Ishikawa (cell line): ENCODE measurements at regions not wholly inside any gene's neighbourhood (a gene's known extent, or its start where the extent isn't known, plus 50 kb on each side); places are given as distances from the start of the nearest gene placed in this dataset.

Experiments
- CEBPB ChIP-seq: IDR thresholded peaks from 2 replicates; pipeline ENCODE4 v1.6.1; 2012
- CREB1 ChIP-seq: IDR thresholded peaks from 2 replicates; pipeline ENCODE4 v1.6.1; 2012; ENCODE audit warnings: low read depth
- EGR1 ChIP-seq: IDR thresholded peaks from 2 replicates; pipeline ENCODE4 v1.6.1; 2012
- EP300 ChIP-seq: IDR thresholded peaks from 2 replicates; pipeline ENCODE4 v1.6.1; 2012; ENCODE audit warnings: borderline replicate concordance
- FOXM1 ChIP-seq: IDR thresholded peaks from 2 replicates; pipeline ENCODE4 v1.6.1; 2012; ENCODE audit warnings: low read depth, borderline replicate concordance
- NFIC ChIP-seq: IDR thresholded peaks from 2 replicates; pipeline ENCODE4 v1.6.1; 2012
- RAD21 ChIP-seq: IDR thresholded peaks from 2 replicates; pipeline ENCODE4 v1.6.1; 2012; ENCODE audit warnings: low read depth
- TAF1 ChIP-seq: IDR thresholded peaks from 2 replicates; pipeline ENCODE4 v1.6.1; 2012; ENCODE audit warnings: low read depth, mild to moderate bottlenecking
- TCF12 ChIP-seq: IDR thresholded peaks from 2 replicates; pipeline ENCODE4 v1.6.1; 2012; ENCODE audit warnings: low read depth
- TEAD4 ChIP-seq: IDR thresholded peaks from 2 replicates; pipeline ENCODE4 v1.6.1; 2012
- YY1 ChIP-seq: IDR thresholded peaks from 2 replicates; pipeline ENCODE4 v1.6.1; 2012; ENCODE audit warnings: low read depth
- ZBTB7A ChIP-seq: IDR thresholded peaks from 2 replicates; pipeline ENCODE4 v1.6.1; 2012; ENCODE audit warnings: low read depth
- TF ChIP-seq, protein P1 (sequence below): IDR thresholded peaks from 2 replicates; pipeline ENCODE4 v1.6.1; 2012
- TF ChIP-seq, protein P2 (sequence below): IDR thresholded peaks from 2 replicates; pipeline ENCODE4 v1.6.1; 2012; ENCODE audit warnings: low read depth, mild to moderate bottlenecking
- TF ChIP-seq, protein P3 (sequence below): IDR thresholded peaks from 2 replicates; pipeline ENCODE4 v1.6.1; 2012

DNA sequence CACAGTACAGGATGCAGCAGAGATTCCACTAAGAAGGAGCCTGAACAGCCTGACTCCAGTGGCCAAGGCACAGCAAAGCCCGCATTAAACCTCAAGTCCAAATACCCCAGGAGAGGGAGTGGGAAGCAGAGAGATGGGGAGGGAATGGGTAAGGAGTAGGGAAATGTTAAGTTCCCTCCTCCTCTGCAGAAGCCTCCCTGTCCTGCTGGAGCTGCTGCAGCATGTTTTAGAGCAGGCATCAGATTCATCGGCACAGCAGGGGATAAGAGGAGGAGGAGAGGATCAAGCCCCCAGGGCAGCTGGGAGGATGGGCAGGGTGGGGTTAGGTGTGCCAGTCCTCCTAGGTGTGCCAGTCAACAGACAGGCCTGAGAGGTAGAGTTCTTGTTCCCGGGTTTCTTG is 709.7 kb downstream of the PTPRU start:
- TF ChIP-seq, protein P1, sequence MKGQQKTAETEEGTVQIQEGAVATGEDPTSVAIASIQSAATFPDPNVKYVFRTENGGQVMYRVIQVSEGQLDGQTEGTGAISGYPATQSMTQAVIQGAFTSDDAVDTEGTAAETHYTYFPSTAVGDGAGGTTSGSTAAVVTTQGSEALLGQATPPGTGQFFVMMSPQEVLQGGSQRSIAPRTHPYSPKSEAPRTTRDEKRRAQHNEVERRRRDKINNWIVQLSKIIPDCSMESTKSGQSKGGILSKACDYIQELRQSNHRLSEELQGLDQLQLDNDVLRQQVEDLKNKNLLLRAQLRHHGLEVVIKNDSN = no peak
- TF ChIP-seq EGR1 = no peak
- no peak for TF ChIP-seq CREB1
- TF ChIP-seq TEAD4 = no peak
- no peak for TF ChIP-seq EP300
- no peak for TF ChIP-seq NFIC

DNA sequence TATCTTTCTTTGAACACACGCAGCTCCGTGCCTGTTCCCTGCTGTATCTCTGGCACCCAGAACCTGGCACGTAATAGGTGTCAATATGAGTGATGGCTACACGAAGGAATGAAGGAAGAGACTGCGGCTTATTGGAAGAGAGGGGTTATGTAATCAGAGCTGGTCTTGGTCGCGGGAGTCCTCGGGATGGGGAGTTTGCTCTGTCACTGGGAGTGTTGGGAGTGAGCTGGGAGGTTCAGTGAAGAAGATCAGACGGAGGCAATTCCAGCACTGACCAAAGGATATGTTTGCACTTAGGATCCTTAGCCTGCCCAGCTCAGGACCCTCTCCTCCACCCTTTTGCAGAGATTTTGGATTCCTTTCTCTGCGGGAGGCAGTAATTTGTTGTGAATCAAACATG is 709.1 kb downstream of the PTPRU start:
- TF ChIP-seq TEAD4 (no peak), NFIC (no peak), ZBTB7A (no peak), TAF1 (no peak), CREB1 (no peak), EP300 (no peak), RAD21 (no peak), YY1 (no peak)
- TF ChIP-seq, protein P1 = no peak
- TF ChIP-seq, protein P2, sequence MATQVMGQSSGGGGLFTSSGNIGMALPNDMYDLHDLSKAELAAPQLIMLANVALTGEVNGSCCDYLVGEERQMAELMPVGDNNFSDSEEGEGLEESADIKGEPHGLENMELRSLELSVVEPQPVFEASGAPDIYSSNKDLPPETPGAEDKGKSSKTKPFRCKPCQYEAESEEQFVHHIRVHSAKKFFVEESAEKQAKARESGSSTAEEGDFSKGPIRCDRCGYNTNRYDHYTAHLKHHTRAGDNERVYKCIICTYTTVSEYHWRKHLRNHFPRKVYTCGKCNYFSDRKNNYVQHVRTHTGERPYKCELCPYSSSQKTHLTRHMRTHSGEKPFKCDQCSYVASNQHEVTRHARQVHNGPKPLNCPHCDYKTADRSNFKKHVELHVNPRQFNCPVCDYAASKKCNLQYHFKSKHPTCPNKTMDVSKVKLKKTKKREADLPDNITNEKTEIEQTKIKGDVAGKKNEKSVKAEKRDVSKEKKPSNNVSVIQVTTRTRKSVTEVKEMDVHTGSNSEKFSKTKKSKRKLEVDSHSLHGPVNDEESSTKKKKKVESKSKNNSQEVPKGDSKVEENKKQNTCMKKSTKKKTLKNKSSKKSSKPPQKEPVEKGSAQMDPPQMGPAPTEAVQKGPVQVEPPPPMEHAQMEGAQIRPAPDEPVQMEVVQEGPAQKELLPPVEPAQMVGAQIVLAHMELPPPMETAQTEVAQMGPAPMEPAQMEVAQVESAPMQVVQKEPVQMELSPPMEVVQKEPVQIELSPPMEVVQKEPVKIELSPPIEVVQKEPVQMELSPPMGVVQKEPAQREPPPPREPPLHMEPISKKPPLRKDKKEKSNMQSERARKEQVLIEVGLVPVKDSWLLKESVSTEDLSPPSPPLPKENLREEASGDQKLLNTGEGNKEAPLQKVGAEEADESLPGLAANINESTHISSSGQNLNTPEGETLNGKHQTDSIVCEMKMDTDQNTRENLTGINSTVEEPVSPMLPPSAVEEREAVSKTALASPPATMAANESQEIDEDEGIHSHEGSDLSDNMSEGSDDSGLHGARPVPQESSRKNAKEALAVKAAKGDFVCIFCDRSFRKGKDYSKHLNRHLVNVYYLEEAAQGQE = no peak
- TF ChIP-seq, protein P3, sequence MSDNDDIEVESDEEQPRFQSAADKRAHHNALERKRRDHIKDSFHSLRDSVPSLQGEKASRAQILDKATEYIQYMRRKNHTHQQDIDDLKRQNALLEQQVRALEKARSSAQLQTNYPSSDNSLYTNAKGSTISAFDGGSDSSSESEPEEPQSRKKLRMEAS = no peak

DNA sequence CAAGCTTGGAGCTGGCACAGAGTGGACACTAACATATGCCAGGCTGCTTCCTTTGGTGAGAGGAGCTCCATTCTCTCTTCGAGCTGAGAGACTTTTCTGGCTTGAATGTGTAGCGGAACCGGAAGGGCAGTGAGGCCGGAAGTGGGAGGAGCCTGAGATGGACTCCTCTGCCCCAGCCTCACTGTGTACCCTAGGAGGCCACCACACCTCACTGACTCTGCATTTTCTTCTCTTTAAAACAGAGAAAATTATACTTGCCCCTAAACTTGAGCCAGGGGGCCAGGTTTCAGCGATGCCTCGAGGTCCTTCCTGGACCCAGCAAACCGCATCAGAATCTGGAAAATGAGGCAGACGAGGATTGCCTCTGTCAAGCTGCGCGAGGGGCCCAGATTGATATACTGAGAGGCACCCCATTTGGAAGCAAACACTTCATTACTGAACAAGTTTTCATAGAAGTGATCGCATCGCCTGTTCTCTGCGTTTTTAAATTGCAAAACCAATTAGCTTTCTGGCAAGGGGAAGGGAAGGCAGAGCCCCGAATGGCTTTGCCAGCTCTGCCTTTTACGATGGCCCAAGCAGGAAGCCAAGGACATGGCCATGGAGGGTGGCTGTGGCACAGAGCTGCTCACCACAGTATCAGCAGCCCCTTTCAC is 708.1 kb downstream of the PTPRU start:
- TF ChIP-seq RAD21 (no peak), FOXM1 (no peak), ZBTB7A (no peak), TEAD4 (no peak), NFIC (no peak), TAF1 (no peak), CREB1 (no peak), TCF12 (no peak), EGR1 (no peak), YY1 (no peak)
- TF ChIP-seq, protein P3 = no peak

DNA sequence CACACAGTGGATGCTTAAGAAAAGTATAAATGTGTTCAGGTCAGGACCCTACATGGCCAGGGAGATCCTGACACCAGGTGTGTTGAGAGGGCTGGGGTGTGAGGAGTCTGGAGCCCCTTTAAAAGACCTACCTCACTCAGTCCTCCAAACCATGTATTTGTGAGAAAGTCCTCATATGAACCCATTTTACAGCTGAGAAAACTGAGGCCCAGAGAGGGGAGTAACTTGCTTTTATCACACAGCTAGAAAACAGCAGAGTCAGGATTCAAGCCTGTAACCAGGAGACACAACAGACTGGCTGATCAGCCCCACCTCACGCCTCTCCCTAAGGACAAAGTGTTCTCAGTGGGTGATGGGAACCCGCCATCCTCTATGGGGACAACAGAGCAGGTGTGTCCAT is 706.7 kb downstream of the PTPRU start:
- no peak for TF ChIP-seq EGR1

DNA sequence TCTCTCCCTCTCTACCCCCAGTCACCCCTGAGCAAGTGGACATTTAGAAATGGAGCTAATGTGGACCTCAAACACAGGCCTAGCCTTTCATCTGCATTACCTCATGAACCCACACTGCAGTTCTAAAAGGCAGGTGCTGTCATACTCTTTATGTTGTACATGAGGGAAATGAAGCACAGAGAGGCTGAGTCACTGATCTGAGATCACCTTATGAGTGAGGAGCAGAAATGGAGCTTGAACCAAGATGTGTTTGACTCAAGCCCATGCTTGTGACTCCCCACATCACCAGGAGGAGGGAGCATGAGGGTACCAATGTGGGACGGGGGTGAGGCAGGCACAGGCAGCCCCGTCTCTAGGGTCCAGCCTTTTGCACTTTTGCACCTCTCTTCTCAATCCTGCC is 702.8 kb downstream of the PTPRU start:
- no peak for TF ChIP-seq TCF12
- TF ChIP-seq CREB1 = no peak
- TF ChIP-seq CEBPB = no peak
- TF ChIP-seq YY1 = no peak
- TF ChIP-seq EGR1 = no peak
- TF ChIP-seq, protein P2 = no peak
- no peak for TF ChIP-seq EP300
- TF ChIP-seq NFIC = no peak
- no peak for TF ChIP-seq TAF1
- no peak for TF ChIP-seq FOXM1
- no peak for TF ChIP-seq RAD21
- no peak for TF ChIP-seq TEAD4
- TF ChIP-seq, protein P3 = no peak

DNA sequence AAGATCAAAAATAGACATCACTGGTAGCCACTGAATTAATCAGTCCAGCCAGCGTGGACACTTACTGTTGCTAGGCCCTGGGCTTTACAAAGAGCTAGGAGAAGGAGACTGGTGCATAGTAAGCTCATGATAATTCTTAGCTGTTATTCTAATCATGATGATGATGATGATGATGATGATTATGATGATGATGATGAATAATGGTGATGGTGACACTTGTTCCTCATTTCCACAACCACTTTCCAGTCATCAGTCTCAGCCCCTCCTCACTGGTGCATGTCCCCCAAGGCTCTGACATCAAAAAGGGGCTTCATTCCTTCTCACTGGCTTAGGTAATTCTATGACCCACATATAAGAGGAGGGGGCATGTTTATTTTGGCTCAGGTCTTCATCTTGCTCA is 701.0 kb downstream of the PTPRU start:
- TF ChIP-seq TEAD4 = no peak
- no peak for TF ChIP-seq TAF1
- no peak for TF ChIP-seq EP300
- TF ChIP-seq EGR1 = no peak
- TF ChIP-seq TCF12 = no peak
- TF ChIP-seq, protein P2 = no peak
- TF ChIP-seq RAD21 = no peak
- TF ChIP-seq FOXM1 = no peak
- TF ChIP-seq, protein P3 = no peak
- no peak for TF ChIP-seq CEBPB
- TF ChIP-seq, protein P1 = no peak
- TF ChIP-seq CREB1 = no peak
- no peak for TF ChIP-seq ZBTB7A
- TF ChIP-seq NFIC = no peak
- no peak for TF ChIP-seq YY1
